ENCODE measurements at regions not wholly inside any gene's neighbourhood (a gene's known extent, or its start where the extent isn't known, plus 50 kb on each side); places are given as distances from the start of the nearest gene placed in this dataset.

GRCh38 chr9:99366621-99367020 lies 144.5 kb downstream of the SEC61B start:
- TF ChIP-seq CTCF (IDR thresholded peaks at IDR 0.05; ENCODE audit: borderline replicate concordance, extremely low read depth, low read length, poor library complexity, severe bottlenecking): no peak
- TF ChIP-seq EZH2 (IDR thresholded peaks at IDR 0.05; ENCODE audit: borderline replicate concordance, low read depth, low read length, severe bottlenecking): no peak

Data from DND-41 (cell line).